NCI-H526 (cell line): ENCODE measurements at regions not wholly inside any gene's neighbourhood (a gene's known extent, or its start where the extent isn't known, plus 50 kb on each side); places are given as distances from the start of the nearest gene placed in this dataset.
"Not testable (repeated sequence)": the region's sequence is repeated elsewhere in the genome, so short reads cannot be mapped to it uniquely, and the experiment has no call there.

Experiments
- DNase-seq, 2 experiments: peaks; one replicate each; lab custom pipeline; 2025; lab: John Stamatoyannopoulos, UW

- DNase-seq: no peak
These were observed 182.3 kb upstream of the MAST4 start for GRCh38 chr5:66413931-66414330.

GRCh38 chr5:66415208-66415607, 181.0 kb upstream of the MAST4 start:
- DNase-seq: no peak

GRCh38 chr5:66416698-66417097, 179.5 kb upstream of the MAST4 start:
- no peak for DNase-seq

GRCh38 chr5:66417781-66418180, 178.4 kb upstream of the MAST4 start:
- DNase-seq: no peak

- no peak for DNase-seq
These were observed 172.7 kb upstream of the MAST4 start for GRCh38 chr5:66423484-66423883.

GRCh38 chr5:66425842-66426241, 170.4 kb upstream of the MAST4 start:
- DNase-seq: no peak

GRCh38 chr5:66426259-66427138, 169.7 kb upstream of the MAST4 start:
- no peak for DNase-seq

GRCh38 chr5:66427139-66427442, 169.1 kb upstream of the MAST4 start:
- no peak for DNase-seq

- DNase-seq: peak in 1 of 2 experiments; percentile 24
These were observed 159.5 kb upstream of the MAST4 start for GRCh38 chr5:66436721-66437120.

- no peak for DNase-seq
These were observed 158.1 kb upstream of the MAST4 start for GRCh38 chr5:66438087-66438486.

GRCh38 chr5:66438696-66439095, 157.5 kb upstream of the MAST4 start:
- no peak for DNase-seq

- DNase-seq: no peak
These were observed 156.0 kb upstream of the MAST4 start for GRCh38 chr5:66440202-66440680.

- DNase-seq: no peak
These were observed 154.8 kb upstream of the MAST4 start for GRCh38 chr5:66441351-66441750.

GRCh38 chr5:66442951-66443445, 153.2 kb upstream of the MAST4 start:
- no peak for DNase-seq

- DNase-seq: no peak
These were observed 152.6 kb upstream of the MAST4 start for GRCh38 chr5:66443462-66444130.

- DNase-seq: not testable (repeated sequence)
These were observed 148.1 kb upstream of the MAST4 start for GRCh38 chr5:66448070-66448469.

- DNase-seq: peak in 1 of 2 experiments; percentile 5
These were observed 146.0 kb upstream of the MAST4 start for GRCh38 chr5:66450237-66450636.

GRCh38 chr5:66450988-66451387, 145.2 kb upstream of the MAST4 start:
- DNase-seq: no peak

- DNase-seq: no peak
These were observed 144.1 kb upstream of the MAST4 start for GRCh38 chr5:66452109-66452508.

- DNase-seq: no peak
These were observed 141.8 kb upstream of the MAST4 start for GRCh38 chr5:66454186-66455078.

- no peak for DNase-seq
These were observed 136.5 kb upstream of the MAST4 start for GRCh38 chr5:66459728-66460127.

GRCh38 chr5:66467564-66467963, 128.6 kb upstream of the MAST4 start:
- DNase-seq: no peak
